NCI-H1092 treated with DMSO at 0.1 percent for 48 hours (cell line): ENCODE measurements at regions not wholly inside any gene's neighbourhood (a gene's known extent, or its start where the extent isn't known, plus 50 kb on each side); places are given as distances from the start of the nearest gene placed in this dataset.
"Not testable (repeated sequence)": the region's sequence is repeated elsewhere in the genome, so short reads cannot be mapped to it uniquely, and the experiment has no call there.

Source experiments
- DNase-seq: peaks from one replicate; lab custom pipeline; 2025; lab: John Stamatoyannopoulos, UW

- no peak for DNase-seq
Measured at GRCh38 chr3:147471741-147472140, 62.6 kb downstream of the ZIC1 start.

GRCh38 chr3:147472846-147473245 is 63.7 kb downstream of the ZIC1 start:
- no peak for DNase-seq

- no peak for DNase-seq
Measured at GRCh38 chr3:147483145-147483544, 74.0 kb downstream of the ZIC1 start.

- DNase-seq: no peak
Measured at GRCh38 chr3:147483578-147483977, 74.4 kb downstream of the ZIC1 start.

- DNase-seq: no peak
Measured at GRCh38 chr3:147493065-147493464, 83.9 kb downstream of the ZIC1 start.

- DNase-seq: no peak
Measured at GRCh38 chr3:147493666-147494065, 84.5 kb downstream of the ZIC1 start.

GRCh38 chr3:147497286-147497685 is 88.1 kb downstream of the ZIC1 start:
- no peak for DNase-seq

GRCh38 chr3:147507638-147508286 is 98.6 kb downstream of the ZIC1 start:
- DNase-seq: no peak

GRCh38 chr3:147509448-147509847 is 100.3 kb downstream of the ZIC1 start:
- no peak for DNase-seq

GRCh38 chr3:147513785-147514184 is 104.6 kb downstream of the ZIC1 start:
- DNase-seq: no peak

GRCh38 chr3:147514366-147515160 is 105.4 kb downstream of the ZIC1 start:
- DNase-seq: no peak

GRCh38 chr3:147518465-147518864 is 109.3 kb downstream of the ZIC1 start:
- DNase-seq: no peak

- no peak for DNase-seq
Measured at GRCh38 chr3:147521646-147522045, 112.5 kb downstream of the ZIC1 start.

- DNase-seq: not testable (repeated sequence)
Measured at GRCh38 chr3:147522780-147523179, 113.6 kb downstream of the ZIC1 start.

GRCh38 chr3:147529551-147529950 is 120.4 kb downstream of the ZIC1 start:
- DNase-seq: no peak

GRCh38 chr3:147538034-147538433 is 128.9 kb downstream of the ZIC1 start:
- no peak for DNase-seq

- no peak for DNase-seq
Measured at GRCh38 chr3:147540921-147541320, 131.8 kb downstream of the ZIC1 start.

- DNase-seq: no peak
Measured at GRCh38 chr3:147544290-147544689, 135.1 kb downstream of the ZIC1 start.

GRCh38 chr3:147551491-147551890 is 142.3 kb downstream of the ZIC1 start:
- DNase-seq: no peak

GRCh38 chr3:147554332-147554731 is 145.2 kb downstream of the ZIC1 start:
- no peak for DNase-seq

- DNase-seq: no peak
Measured at GRCh38 chr3:147572970-147573340, 163.8 kb downstream of the ZIC1 start.

- DNase-seq: no peak
Measured at GRCh38 chr3:147574621-147575020, 165.5 kb downstream of the ZIC1 start.

- no peak for DNase-seq
Measured at GRCh38 chr3:147575391-147575790, 166.2 kb downstream of the ZIC1 start.

GRCh38 chr3:147582642-147583041 is 173.5 kb downstream of the ZIC1 start:
- DNase-seq: no peak
